Right lobe of liver (tissue), 4 donors: ENCODE measurements at regions not wholly inside any gene's neighbourhood (a gene's known extent, or its start where the extent isn't known, plus 50 kb on each side); places are given as distances from the start of the nearest gene placed in this dataset.

Experiments used
- CTCF ChIP-seq, 4 donors: fragments of 200-600 bp in 3 of 4; fragments of 450-650 bp in 1 of 4; IDR thresholded peaks; one replicate each; pipeline versions ENCODE4 v1.5.1 to v1.8.0; 2016 to 2022; ENCODE audit warnings: antibody characterized with exemption in 4 of 4, mild to moderate bottlenecking in 2 of 4
- POLR2A ChIP-seq: fragments of 450-650 bp; IDR thresholded peaks from one replicate; pipeline ENCODE4 v1.6.1; 2017; ENCODE audit warnings: antibody characterized with exemption, mild to moderate bottlenecking
- donor health status: DM: no; HTN: no; CAD: no.
- donor health status: DM: no; HTN: no; CAD: no.
- donor health status: DM: no; HTN: yes; CAD: no.

GRCh38 chr5:98398465-98398864 is 375.0 kb upstream of the RGMB start:
- TF ChIP-seq POLR2A (no peak), CTCF (IDR thresholded peaks at IDR 0.05) (no peak)
